GM19395 (cell line): ENCODE measurements at regions not wholly inside any gene's neighbourhood (a gene's known extent, or its start where the extent isn't known, plus 50 kb on each side); places are given as distances from the start of the nearest gene placed in this dataset.

ENCODE experiments used
- ATAC-seq: cut with Tn5 transposase; IDR thresholded peaks from one replicate; pipeline ENCODE4 v1.9.1; 2021; ENCODE audit warnings: mild to moderate bottlenecking, moderate library complexity; ENCODE audit not compliant: unreplicated experiment

- no peak for ATAC-seq
These were observed 411.1 kb upstream of the SPOCK3 start for GRCh38 chr4:167645358-167645757.

GRCh38 chr4:167652267-167652666, 418.0 kb upstream of the SPOCK3 start:
- ATAC-seq, result no peak

- no peak for ATAC-seq
These were observed 403.6 kb upstream of the ANXA10 start for GRCh38 chr4:167688660-167689142.

GRCh38 chr4:167702391-167702790, 389.9 kb upstream of the ANXA10 start:
- ATAC-seq, result no peak

DNA sequence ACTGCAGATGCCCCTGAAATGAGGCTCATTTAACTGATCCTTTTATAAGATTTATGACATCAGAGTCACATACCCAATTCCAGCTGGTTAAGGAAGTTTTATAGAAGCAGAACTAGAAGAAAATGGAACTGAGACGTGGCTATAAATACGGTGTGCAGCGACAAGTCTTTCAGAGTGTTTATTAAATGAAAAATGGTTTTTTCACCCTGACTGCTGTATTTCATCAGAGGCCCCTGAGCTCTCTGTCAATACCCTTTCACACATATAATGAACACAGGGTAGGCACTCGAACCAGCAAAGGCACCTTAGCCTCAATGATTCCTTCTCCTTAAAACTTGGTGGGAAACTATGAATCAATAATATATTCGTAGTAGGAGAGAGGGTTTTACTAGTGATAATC, 380.8 kb upstream of the ANXA10 start:
- no peak for ATAC-seq

- no peak for ATAC-seq
These were observed 378.6 kb upstream of the ANXA10 start for GRCh38 chr4:167713756-167714155.

- no peak for ATAC-seq
These were observed 377.2 kb upstream of the ANXA10 start for GRCh38 chr4:167715176-167715575.

GRCh38 chr4:167717495-167717894, 374.8 kb upstream of the ANXA10 start:
- no peak for ATAC-seq

- no peak for ATAC-seq
These were observed 370.5 kb upstream of the ANXA10 start for GRCh38 chr4:167721617-167722486.

DNA sequence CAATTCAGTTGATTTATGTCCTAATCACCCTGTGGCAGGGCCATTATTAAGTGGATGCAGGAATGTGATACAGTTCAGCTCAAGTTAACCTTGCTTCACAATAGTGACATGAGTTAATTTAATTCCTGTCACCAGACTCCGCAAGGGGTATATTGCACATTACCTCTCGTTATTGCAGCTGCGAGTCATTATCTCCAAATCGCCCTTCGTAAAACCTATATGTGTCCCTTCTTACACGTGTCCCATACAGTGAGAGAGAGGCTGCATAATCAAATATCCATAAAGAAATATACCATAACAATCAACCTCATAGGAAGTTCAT, 369.9 kb upstream of the ANXA10 start:
- no peak for ATAC-seq

GRCh38 chr4:167724941-167725340, 367.4 kb upstream of the ANXA10 start:
- no peak for ATAC-seq

DNA sequence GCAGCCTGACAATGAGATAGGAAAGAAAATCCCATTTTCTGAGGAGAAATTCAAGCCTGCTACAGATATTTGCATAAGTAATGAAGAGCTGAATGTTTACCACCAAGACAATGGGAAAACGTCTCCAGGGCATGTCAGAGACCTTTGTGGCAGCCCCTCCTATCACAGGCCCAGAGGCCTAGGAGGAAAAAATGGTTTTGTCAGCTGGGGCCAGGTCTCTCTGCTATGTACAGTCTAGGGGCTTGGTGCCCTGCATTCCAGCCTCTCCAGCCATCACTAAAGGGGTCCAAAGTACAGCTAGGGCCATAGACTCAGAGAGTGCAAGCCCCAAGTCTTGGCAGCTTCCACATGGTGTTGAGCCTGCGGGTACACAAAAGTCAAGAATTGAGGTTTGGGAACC, 361.6 kb upstream of the ANXA10 start:
- ATAC-seq, result no peak

DNA sequence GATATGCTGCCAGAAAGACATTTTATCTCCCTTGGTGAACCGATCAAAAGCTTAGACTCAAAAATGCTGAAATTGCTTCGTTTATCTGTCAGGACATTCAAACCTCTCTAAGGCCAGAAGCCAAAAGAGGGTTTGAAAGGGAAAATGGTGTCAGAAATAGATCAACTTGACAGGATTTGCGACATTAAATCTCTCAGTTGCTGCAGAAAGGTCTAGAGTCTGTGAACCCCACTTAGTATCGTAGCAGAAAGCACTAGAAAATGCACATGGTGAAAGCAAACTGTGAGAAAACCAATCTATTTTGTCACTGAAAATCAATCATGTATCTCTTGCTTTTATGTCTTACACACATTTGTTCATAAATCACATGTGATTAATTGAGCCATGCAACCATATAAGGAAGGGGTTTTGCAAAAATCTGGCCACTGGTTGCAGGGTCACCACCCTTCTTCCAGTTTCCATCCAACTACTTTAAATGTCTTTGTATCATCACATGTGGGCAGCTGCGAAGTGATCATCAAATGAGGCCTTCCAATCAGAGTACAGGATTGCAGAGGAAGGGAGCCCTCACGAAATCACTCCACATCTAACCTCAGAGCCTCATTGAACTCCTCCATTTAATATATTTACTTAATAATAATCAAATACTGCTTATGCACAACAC, 347.2 kb upstream of the ANXA10 start:
- ATAC-seq, result no peak

DNA sequence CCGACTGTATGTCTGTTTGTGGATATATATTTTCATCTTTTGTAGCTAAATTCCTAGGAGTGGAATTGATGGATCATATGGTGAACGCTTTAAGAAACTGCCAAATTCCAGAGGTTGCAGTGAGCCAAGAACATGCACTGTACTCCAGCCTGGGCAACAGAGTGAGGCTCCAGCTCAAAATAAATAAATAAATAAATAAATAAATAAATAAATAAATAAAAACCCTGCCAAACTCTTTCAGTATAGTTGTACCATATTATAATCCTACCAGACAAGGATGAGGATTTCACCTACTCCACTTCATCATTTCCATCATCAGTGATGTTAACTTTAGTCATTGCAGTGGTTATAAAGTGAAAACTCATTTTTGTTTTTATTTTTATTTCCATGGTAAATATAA, 325.1 kb upstream of the ANXA10 start:
- no peak for ATAC-seq

- no peak for ATAC-seq
These were observed 317.7 kb upstream of the ANXA10 start for GRCh38 chr4:167774646-167775045.

GRCh38 chr4:167775375-167775774, 317.0 kb upstream of the ANXA10 start:
- ATAC-seq, result no peak

DNA sequence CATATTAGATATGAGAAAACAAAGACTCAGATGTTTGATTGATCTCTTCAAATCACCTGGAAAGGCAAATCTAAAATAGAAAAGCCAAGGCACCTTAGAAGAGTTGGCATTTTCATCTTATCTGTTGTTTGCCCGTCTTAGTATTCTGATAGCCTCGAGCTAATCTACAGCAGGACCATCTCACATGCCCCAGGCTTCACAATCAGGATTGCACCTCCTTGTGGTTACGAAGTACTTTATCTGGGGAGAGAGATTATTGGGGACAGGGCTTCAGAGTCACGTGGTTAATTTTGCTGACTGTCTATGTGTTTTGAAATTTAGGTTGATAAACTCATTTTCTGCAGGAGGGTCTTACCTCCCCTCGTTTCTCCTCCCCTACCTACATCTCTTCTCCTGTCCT, 313.1 kb upstream of the ANXA10 start:
- no peak for ATAC-seq

DNA sequence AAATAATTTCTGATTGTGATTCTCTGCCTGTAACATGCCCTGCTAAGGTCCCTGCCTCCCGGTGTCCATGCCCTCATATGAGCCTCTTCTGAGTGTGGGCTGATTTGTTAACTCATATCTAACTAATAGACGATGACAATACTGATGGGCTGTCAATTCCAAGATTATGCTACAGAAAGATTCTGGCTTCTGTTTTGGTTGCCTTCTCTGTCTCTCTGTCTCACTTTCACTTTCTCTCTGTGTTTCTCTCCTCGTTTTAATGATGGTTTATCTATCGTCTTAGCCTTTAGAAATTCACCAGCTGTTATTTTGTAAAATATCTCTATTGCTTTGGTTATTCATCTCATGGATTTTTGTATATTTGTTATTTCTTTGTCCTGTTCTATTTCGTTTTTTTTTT, 312.5 kb upstream of the ANXA10 start:
- ATAC-seq, result no peak

DNA sequence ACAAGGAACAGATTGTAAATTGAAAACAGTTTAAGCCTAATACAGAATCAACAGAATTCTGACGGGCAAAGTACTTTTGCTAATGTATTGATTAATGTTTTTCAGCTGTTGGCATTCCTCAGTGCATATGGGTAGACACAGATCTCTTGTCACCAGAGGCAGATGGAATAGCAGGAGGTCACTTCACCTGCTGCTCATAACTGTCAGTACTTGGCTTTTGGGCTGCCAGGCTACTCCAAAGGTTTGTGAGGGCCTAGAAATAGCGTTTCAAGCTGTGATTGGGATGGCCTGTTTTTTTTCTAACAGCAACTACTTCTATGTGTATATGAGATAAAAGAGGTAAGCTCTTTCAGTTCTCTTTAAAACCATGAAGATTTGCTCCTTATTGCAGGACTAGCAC, 307.5 kb upstream of the ANXA10 start:
- no peak for ATAC-seq

GRCh38 chr4:167785523-167785922, 306.8 kb upstream of the ANXA10 start:
- ATAC-seq, result no peak

DNA sequence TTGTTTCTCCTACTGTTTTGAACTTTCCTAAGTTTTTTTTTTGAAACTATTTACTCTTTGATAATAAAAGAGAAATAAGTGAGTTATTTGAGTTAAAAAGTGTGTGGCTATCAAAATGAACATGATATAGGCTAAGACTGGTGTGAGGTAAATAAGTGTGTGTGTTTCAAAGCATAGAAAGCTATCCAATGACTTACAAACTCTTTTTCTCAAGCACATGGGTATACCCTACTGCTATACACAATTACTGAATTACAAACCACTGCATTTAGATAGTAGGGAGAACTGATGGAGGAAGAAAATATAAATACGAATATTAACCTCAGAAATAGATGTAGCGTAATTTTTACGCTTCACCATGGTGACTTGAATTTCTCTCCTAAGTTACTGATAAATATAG, 305.8 kb upstream of the ANXA10 start:
- ATAC-seq, result no peak

DNA sequence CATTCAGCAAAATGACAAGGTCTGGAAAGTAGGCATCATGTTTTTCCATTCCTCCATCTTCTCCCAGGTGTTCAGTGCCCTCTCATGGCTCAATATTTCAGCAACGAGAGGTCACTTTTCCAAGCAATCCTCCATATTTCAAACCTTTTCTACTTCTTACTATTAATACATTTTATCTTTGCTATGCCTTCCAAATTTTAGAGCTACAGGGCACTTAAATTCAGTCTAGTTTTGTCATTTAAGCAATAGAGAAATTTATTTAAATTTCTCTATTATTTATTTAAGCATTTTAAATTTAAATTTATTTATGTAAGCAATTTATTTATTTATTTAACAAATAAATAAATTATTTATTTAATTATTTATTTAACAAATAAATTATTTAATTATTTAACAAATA, 305.1 kb upstream of the ANXA10 start:
- ATAC-seq, result no peak
